ENCODE measurements at regions not wholly inside any gene's neighbourhood (a gene's known extent, or its start where the extent isn't known, plus 50 kb on each side); places are given as distances from the start of the nearest gene placed in this dataset.

DNA sequence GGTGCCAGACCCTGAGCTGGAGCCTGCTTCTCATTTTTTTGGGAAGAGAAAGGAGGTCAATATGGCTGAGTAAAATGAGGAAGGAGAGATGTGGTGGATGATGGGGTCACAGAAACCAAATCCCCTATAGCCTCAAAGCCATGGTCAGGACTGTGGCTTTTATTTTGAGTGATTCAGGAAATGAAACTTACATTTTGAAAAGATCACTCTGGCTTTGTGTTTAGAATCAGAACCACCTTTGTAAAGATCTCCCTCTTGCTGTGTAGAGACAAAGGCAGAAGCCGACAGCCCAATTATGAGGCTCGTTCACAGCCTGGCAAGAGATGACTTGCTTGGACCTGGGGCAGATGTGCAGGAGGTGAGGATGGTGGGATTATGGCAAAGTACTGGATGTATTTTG lies 121.6 kb upstream of the ANKFN1 start:
- POLR2A ChIA-PET: no interaction called here
- Mint-ChIP-seq H3K4me1 (peaks cover 0 to 2% (median 0%) of the 10 kb centered on the region in 7 donors), H3K36me3 (no peaks in the 10 kb centered on the region), H3K27ac (no peak overlapping the region), H3K9me3 (peaks cover 0 to 1% (median 0%) of the 10 kb centered on the region in 11 donors), H3K4me3 (no peak overlapping the region), H3K27me3 (peaks cover 12 to 24% (median 18%) of the 10 kb centered on the region in 5 donors)
- no peaks in the 10 kb centered on the region for H3K4me1 ChIP-seq (ENCODE audit: control insufficient read depth in 2 of 2, insufficient read depth in 2 of 2, low read length in 2 of 2)
- no peaks in the 10 kb centered on the region for H3K36me3 ChIP-seq (ENCODE audit: control insufficient read depth in 2 of 3, insufficient read depth in 3 of 3, low read length in 3 of 3)
- CTCF ChIA-PET: no interaction called here
- no peak overlapping the region for H3K27ac ChIP-seq (ENCODE audit: low read depth, low read length)
- intact Hi-C loops (cut with micrococcal nuclease): no loop called here
- no peak for ATAC-seq
- DNase-seq: no peak
- H3K27me3 ChIP-seq (ENCODE audit: control insufficient read depth in 2 of 2, insufficient read depth in 2 of 2, low read length in 2 of 2): no peaks in the 10 kb centered on the region
- H3K4me3 ChIP-seq (ENCODE audit: low read length): no peak overlapping the region
- no peaks in the 10 kb centered on the region for H3K9me3 ChIP-seq (ENCODE audit: control insufficient read depth in 2 of 3, low read length in 3 of 3)

GRCh38 chr17:56034197-56034635 lies 119.1 kb upstream of the ANKFN1 start:
- intact Hi-C loops (cut with micrococcal nuclease): no loop called here
- ATAC-seq (no peak), DNase-seq (no peak)
- POLR2A ChIA-PET: no interaction called here
- Histone ChIP-seq H3K27ac (ENCODE audit: low read depth, low read length) (no peak overlapping the region), H3K27me3 (ENCODE audit: control insufficient read depth in 2 of 2, insufficient read depth in 2 of 2, low read length in 2 of 2) (no peaks in the 10 kb centered on the region), H3K4me1 (ENCODE audit: control insufficient read depth in 2 of 2, insufficient read depth in 2 of 2, low read length in 2 of 2) (no peaks in the 10 kb centered on the region), H3K9me3 (ENCODE audit: control insufficient read depth in 2 of 3, low read length in 3 of 3) (no peaks in the 10 kb centered on the region), H3K4me3 (ENCODE audit: low read length) (no peak overlapping the region), H3K36me3 (ENCODE audit: control insufficient read depth in 2 of 3, insufficient read depth in 3 of 3, low read length in 3 of 3) (no peaks in the 10 kb centered on the region)
- no peak overlapping the region for H3K4me3 Mint-ChIP-seq
- H3K4me1 Mint-ChIP-seq: peaks cover 0 to 2% (median 0%) of the 10 kb centered on the region in 7 donors
- peaks cover 0 to 1% (median 0%) of the 10 kb centered on the region in 11 donors for H3K9me3 Mint-ChIP-seq
- no peaks in the 10 kb centered on the region for H3K36me3 Mint-ChIP-seq
- H3K27me3 Mint-ChIP-seq: peaks cover 10 to 24% (median 20%) of the 10 kb centered on the region in 5 donors
- H3K27ac Mint-ChIP-seq: no peak overlapping the region
- CTCF ChIA-PET: no interaction called here

DNA sequence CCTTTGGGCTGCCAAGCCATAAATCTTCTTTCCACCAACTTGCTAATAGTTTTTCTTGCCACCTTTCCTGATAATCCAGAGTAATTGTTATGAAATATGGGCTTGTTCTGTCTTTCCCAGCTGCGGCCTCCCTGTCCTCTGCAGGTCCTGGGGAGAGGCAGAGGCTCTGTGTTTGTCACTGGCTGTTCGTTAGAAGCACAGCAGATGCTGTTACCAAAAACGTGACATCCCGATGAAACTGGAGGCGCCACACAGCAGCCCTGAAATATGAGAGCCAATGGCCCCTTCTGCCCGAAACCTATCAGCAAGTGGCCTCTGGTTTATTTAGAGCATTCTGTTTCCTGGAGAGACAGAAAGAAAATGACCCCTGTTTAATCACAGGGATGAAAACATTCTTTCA lies 115.1 kb upstream of the ANKFN1 start:
- ATAC-seq: no peak
- H3K9me3 ChIP-seq (ENCODE audit: control insufficient read depth in 2 of 3, low read length in 3 of 3): no peaks in the 10 kb centered on the region
- Mint-ChIP-seq H3K9me3 (no peaks in the 10 kb centered on the region), H3K4me3 (no peak overlapping the region), H3K27me3 (peaks cover 7 to 18% (median 12%) of the 10 kb centered on the region in 5 donors), H3K36me3 (no peaks in the 10 kb centered on the region), H3K27ac (no peak overlapping the region), H3K4me1 (no peaks in the 10 kb centered on the region)
- no peaks in the 10 kb centered on the region for H3K27me3 ChIP-seq (ENCODE audit: control insufficient read depth in 2 of 2, insufficient read depth in 2 of 2, low read length in 2 of 2)
- no peak overlapping the region for H3K27ac ChIP-seq (ENCODE audit: low read depth, low read length)
- no peak overlapping the region for H3K4me3 ChIP-seq (ENCODE audit: low read length)
- H3K36me3 ChIP-seq (ENCODE audit: control insufficient read depth in 2 of 3, insufficient read depth in 3 of 3, low read length in 3 of 3): no peaks in the 10 kb centered on the region
- H3K4me1 ChIP-seq (ENCODE audit: control insufficient read depth in 2 of 2, insufficient read depth in 2 of 2, low read length in 2 of 2): no peaks in the 10 kb centered on the region
- no peak for DNase-seq
- POLR2A ChIA-PET: no interaction called here
- intact Hi-C loops (cut with micrococcal nuclease): no loop called here
- CTCF ChIA-PET: no interaction called here

DNA sequence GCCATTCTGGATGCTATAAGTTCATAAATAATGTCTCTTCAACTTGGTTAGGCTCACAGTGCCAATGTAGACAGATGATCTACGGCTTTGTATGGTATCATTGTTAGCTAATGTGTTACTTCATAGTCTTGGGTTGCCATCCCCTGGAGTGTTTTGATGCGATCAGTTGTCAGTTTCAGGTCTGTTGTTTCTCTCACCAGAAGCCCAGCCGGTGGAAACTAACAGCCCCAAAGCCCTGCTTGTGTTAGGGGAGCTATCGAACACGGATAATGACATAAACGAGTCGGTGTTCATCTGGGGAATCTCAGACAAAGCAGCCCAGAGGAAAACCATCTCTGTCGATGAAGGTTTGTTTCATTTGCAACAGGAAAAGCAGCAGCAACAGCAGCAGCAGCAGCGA lies 107.4 kb upstream of the ANKFN1 start:
- intact Hi-C loops (cut with micrococcal nuclease): no loop called here
- Mint-ChIP-seq H3K4me1 (peaks cover 0 to 1% (median 0%) of the 10 kb centered on the region in 7 donors), H3K27ac (no peak overlapping the region), H3K4me3 (no peak overlapping the region), H3K27me3 (peaks cover 6 to 32% (median 24%) of the 10 kb centered on the region in 5 donors), H3K9me3 (peaks cover 0 to 2% (median 0%) of the 10 kb centered on the region in 11 donors), H3K36me3 (no peaks in the 10 kb centered on the region)
- Histone ChIP-seq H3K27ac (ENCODE audit: low read depth, low read length) (no peak overlapping the region), H3K4me1 (ENCODE audit: control insufficient read depth in 2 of 2, insufficient read depth in 2 of 2, low read length in 2 of 2) (no peaks in the 10 kb centered on the region), H3K27me3 (ENCODE audit: control insufficient read depth in 2 of 2, insufficient read depth in 2 of 2, low read length in 2 of 2) (no peaks in the 10 kb centered on the region), H3K9me3 (ENCODE audit: control insufficient read depth in 2 of 3, low read length in 3 of 3) (no peaks in the 10 kb centered on the region), H3K36me3 (ENCODE audit: control insufficient read depth in 2 of 3, insufficient read depth in 3 of 3, low read length in 3 of 3) (no peaks in the 10 kb centered on the region), H3K4me3 (ENCODE audit: low read length) (no peak overlapping the region)
- CTCF ChIA-PET: no interaction called here
- ATAC-seq: no peak
- POLR2A ChIA-PET: no interaction called here
- DNase-seq: no peak

- POLR2A ChIA-PET: no interaction called here
- peaks cover 0 to 2% (median 0%) of the 10 kb centered on the region in 11 donors for H3K9me3 Mint-ChIP-seq
- H3K27ac Mint-ChIP-seq: no peak overlapping the region
- no peaks in the 10 kb centered on the region for H3K27me3 ChIP-seq (ENCODE audit: control insufficient read depth in 2 of 2, insufficient read depth in 2 of 2, low read length in 2 of 2)
- no peak for DNase-seq
- no peak for ATAC-seq
- intact Hi-C loops (cut with micrococcal nuclease): no loop called here
- no peak overlapping the region for H3K4me3 Mint-ChIP-seq
- H3K36me3 Mint-ChIP-seq: no peaks in the 10 kb centered on the region
- H3K36me3 ChIP-seq (ENCODE audit: control insufficient read depth in 2 of 3, insufficient read depth in 3 of 3, low read length in 3 of 3): no peaks in the 10 kb centered on the region
- no peaks in the 10 kb centered on the region for H3K9me3 ChIP-seq (ENCODE audit: control insufficient read depth in 2 of 3, low read length in 3 of 3)
- CTCF ChIA-PET: no interaction called here
- H3K4me1 ChIP-seq (ENCODE audit: control insufficient read depth in 2 of 2, insufficient read depth in 2 of 2, low read length in 2 of 2): no peaks in the 10 kb centered on the region
- no peak overlapping the region for H3K27ac ChIP-seq (ENCODE audit: low read depth, low read length)
- H3K27me3 Mint-ChIP-seq: peaks cover 4 to 32% (median 24%) of the 10 kb centered on the region in 5 donors
- H3K4me3 ChIP-seq (ENCODE audit: low read length): no peak overlapping the region
- H3K4me1 Mint-ChIP-seq: peaks cover 0 to 1% (median 0%) of the 10 kb centered on the region in 7 donors
Observed at GRCh38 chr17:56047331-56047730, 105.9 kb upstream of the ANKFN1 start.

GRCh38 chr17:56057869-56058268 lies 95.4 kb upstream of the ANKFN1 start:
- no peaks in the 10 kb centered on the region for H3K4me1 Mint-ChIP-seq
- H3K4me3 Mint-ChIP-seq: no peak overlapping the region
- no peaks in the 10 kb centered on the region for H3K4me1 ChIP-seq (ENCODE audit: control insufficient read depth in 2 of 2, insufficient read depth in 2 of 2, low read length in 2 of 2)
- H3K27me3 Mint-ChIP-seq: peaks cover 0 to 18% (median 5%) of the 10 kb centered on the region in 5 donors
- H3K36me3 Mint-ChIP-seq: no peaks in the 10 kb centered on the region
- intact Hi-C loops (cut with micrococcal nuclease): no loop called here
- DNase-seq: no peak
- H3K27me3 ChIP-seq (ENCODE audit: control insufficient read depth in 2 of 2, insufficient read depth in 2 of 2, low read length in 2 of 2): no peaks in the 10 kb centered on the region
- ChIA-PET POLR2A (no interaction called here), CTCF (no interaction called here)
- H3K27ac Mint-ChIP-seq: no peak overlapping the region
- H3K9me3 Mint-ChIP-seq: peaks cover 1 to 18% (median 5%) of the 10 kb centered on the region in 11 donors
- no peaks in the 10 kb centered on the region for H3K9me3 ChIP-seq (ENCODE audit: control insufficient read depth in 2 of 3, low read length in 3 of 3)
- ATAC-seq: no peak
- H3K27ac ChIP-seq (ENCODE audit: low read depth, low read length): no peak overlapping the region
- H3K4me3 ChIP-seq (ENCODE audit: low read length): no peak overlapping the region
- H3K36me3 ChIP-seq (ENCODE audit: control insufficient read depth in 2 of 3, insufficient read depth in 3 of 3, low read length in 3 of 3): no peaks in the 10 kb centered on the region

- ChIA-PET POLR2A (no interaction called here), CTCF (no interaction called here)
- no peak for ATAC-seq
- Mint-ChIP-seq H3K27ac (no peak overlapping the region), H3K36me3 (peaks cover 0 to 3% (median 0%) of the 10 kb centered on the region in 5 donors), H3K4me1 (peaks cover 0 to 1% (median 0%) of the 10 kb centered on the region in 7 donors), H3K9me3 (peaks cover 3 to 26% (median 12%) of the 10 kb centered on the region in 11 donors), H3K4me3 (no peak overlapping the region), H3K27me3 (peaks cover 0 to 21% (median 9%) of the 10 kb centered on the region in 5 donors)
- no peak overlapping the region for H3K4me3 ChIP-seq (ENCODE audit: low read length)
- no peaks in the 10 kb centered on the region for H3K9me3 ChIP-seq (ENCODE audit: control insufficient read depth in 2 of 3, low read length in 3 of 3)
- H3K36me3 ChIP-seq (ENCODE audit: control insufficient read depth in 2 of 3, insufficient read depth in 3 of 3, low read length in 3 of 3): no peaks in the 10 kb centered on the region
- no peaks in the 10 kb centered on the region for H3K27me3 ChIP-seq (ENCODE audit: control insufficient read depth in 2 of 2, insufficient read depth in 2 of 2, low read length in 2 of 2)
- no peak overlapping the region for H3K27ac ChIP-seq (ENCODE audit: low read depth, low read length)
- DNase-seq: no peak
- H3K4me1 ChIP-seq (ENCODE audit: control insufficient read depth in 2 of 2, insufficient read depth in 2 of 2, low read length in 2 of 2): no peaks in the 10 kb centered on the region
- intact Hi-C loops (cut with micrococcal nuclease): no loop called here
Observed at GRCh38 chr17:56064506-56064905, 88.8 kb upstream of the ANKFN1 start.

Measured in naive thymus-derived CD4-positive, alpha-beta T cell (primary cell).